ENCODE measurements at regions not wholly inside any gene's neighbourhood (a gene's known extent, or its start where the extent isn't known, plus 50 kb on each side); places are given as distances from the start of the nearest gene placed in this dataset.
A peak's percentile ranks its signal among the peaks of the same experiment; 100 is the strongest.
"Not testable (repeated sequence)": the region's sequence is repeated elsewhere in the genome, so short reads cannot be mapped to it uniquely, and the experiment has no call there.

- no peaks in the 10 kb centered on the region for H3K4me1 ChIP-seq (ENCODE audit: control insufficient read depth, insufficient read depth, low read length)
- DNase-seq (ENCODE audit: low read depth), result no peak
- no peaks in the 10 kb centered on the region for H3K9me3 ChIP-seq (ENCODE audit: control insufficient read depth, low read length)
- H3K4me3 ChIP-seq (ENCODE audit: low read length), result no peak overlapping the region
- peaks cover 90% of the 10 kb centered on the region for H3K36me3 ChIP-seq (ENCODE audit: control insufficient read depth, insufficient read depth, low read length, severe bottlenecking)
- no peaks in the 10 kb centered on the region for H3K27me3 ChIP-seq (replicated peaks; ENCODE audit: control insufficient read depth, insufficient read depth, low read length)
- no peak overlapping the region for H3K9ac ChIP-seq (ENCODE audit: low read length)
Observed at GRCh38 chr7:149616898-149617297, 119.3 kb upstream of the ZNF746 start.

- Histone ChIP-seq H3K36me3 (ENCODE audit: control insufficient read depth, insufficient read depth, low read length, severe bottlenecking) (peaks cover 99% of the 10 kb centered on the region), H3K9ac (ENCODE audit: low read length) (no peak overlapping the region), H3K27me3 (replicated peaks; ENCODE audit: control insufficient read depth, insufficient read depth, low read length) (no peaks in the 10 kb centered on the region), H3K9me3 (ENCODE audit: control insufficient read depth, low read length) (no peaks in the 10 kb centered on the region), H3K4me3 (ENCODE audit: low read length) (no peak overlapping the region), H3K4me1 (ENCODE audit: control insufficient read depth, insufficient read depth, low read length) (peaks cover 3% of the 10 kb centered on the region)
- no peak for DNase-seq (ENCODE audit: low read depth)
Observed at GRCh38 chr7:149615690-149616270, 118.2 kb upstream of the ZNF746 start.

DNA sequence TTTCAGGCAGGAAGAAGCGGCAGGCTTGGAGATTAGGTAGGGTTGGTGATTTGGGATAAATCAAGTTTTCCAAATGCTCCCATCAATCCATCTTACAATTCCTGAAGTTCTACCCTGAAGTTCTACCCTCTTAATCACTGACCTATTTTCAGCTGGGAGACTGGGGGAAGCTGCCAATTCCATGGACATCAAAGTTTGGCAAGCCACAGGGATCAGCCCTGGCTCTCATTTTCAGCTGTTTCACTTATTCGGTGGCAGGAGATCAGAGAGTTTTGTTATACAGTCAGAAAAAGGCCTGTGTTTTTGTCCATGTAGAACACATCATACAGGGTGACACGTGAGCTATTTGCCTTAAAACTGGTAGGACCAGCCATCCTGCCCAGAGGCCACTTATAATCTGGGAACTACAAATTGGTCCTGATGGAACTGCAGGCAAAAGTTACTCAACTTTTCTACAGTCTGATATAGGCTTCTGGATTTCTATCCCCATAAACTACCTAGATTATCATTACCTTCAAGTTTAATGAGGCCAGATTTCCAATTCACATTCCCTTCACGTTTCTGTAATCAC lies 112.9 kb upstream of the ZNF746 start:
- H3K9me3 ChIP-seq (ENCODE audit: control insufficient read depth, low read length), result no peaks in the 10 kb centered on the region
- H3K4me1 ChIP-seq (ENCODE audit: control insufficient read depth, insufficient read depth, low read length), result peaks cover 7% of the 10 kb centered on the region
- peaks cover 87% of the 10 kb centered on the region for H3K36me3 ChIP-seq (ENCODE audit: control insufficient read depth, insufficient read depth, low read length, severe bottlenecking)
- DNase-seq (ENCODE audit: low read depth), result no peak
- H3K9ac ChIP-seq (ENCODE audit: low read length), result no peak overlapping the region
- no peaks in the 10 kb centered on the region for H3K27me3 ChIP-seq (replicated peaks; ENCODE audit: control insufficient read depth, insufficient read depth, low read length)
- no peak overlapping the region for H3K4me3 ChIP-seq (ENCODE audit: low read length)

DNA sequence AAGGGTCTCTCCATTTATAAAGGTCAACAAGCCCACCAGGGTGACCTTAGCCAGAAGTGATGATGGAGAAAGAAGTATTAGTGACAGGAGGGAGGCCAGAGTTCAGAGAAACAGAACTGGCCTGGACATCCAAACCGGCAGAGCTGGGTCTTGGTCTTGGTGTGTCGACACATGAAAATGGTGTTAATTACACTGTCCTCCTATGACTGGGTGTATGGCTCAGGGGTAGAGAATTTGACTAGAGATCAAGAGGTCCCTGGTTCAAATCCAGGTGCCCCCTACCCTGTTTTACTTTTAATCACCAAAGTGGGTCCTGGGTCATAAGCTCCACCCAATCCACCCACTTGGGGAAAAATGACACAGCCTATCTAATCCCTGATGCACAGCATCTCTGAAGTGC lies 110.6 kb upstream of the ZNF746 start:
- Histone ChIP-seq H3K36me3 (ENCODE audit: control insufficient read depth, insufficient read depth, low read length, severe bottlenecking) (peaks cover 64% of the 10 kb centered on the region), H3K27me3 (replicated peaks; ENCODE audit: control insufficient read depth, insufficient read depth, low read length) (no peaks in the 10 kb centered on the region), H3K9ac (ENCODE audit: low read length) (no peak overlapping the region), H3K9me3 (ENCODE audit: control insufficient read depth, low read length) (no peaks in the 10 kb centered on the region), H3K4me1 (ENCODE audit: control insufficient read depth, insufficient read depth, low read length) (peaks cover 7% of the 10 kb centered on the region), H3K4me3 (ENCODE audit: low read length) (no peak overlapping the region)
- DNase-seq (ENCODE audit: low read depth), result no peak

- no peak overlapping the region for H3K4me3 ChIP-seq (ENCODE audit: low read length)
- DNase-seq (ENCODE audit: low read depth), result no peak
- no peaks in the 10 kb centered on the region for H3K9me3 ChIP-seq (ENCODE audit: control insufficient read depth, low read length)
- H3K9ac ChIP-seq (ENCODE audit: low read length), result no peak overlapping the region
- H3K4me1 ChIP-seq (ENCODE audit: control insufficient read depth, insufficient read depth, low read length), result peaks cover 7% of the 10 kb centered on the region
- peaks cover 62% of the 10 kb centered on the region for H3K36me3 ChIP-seq (ENCODE audit: control insufficient read depth, insufficient read depth, low read length, severe bottlenecking)
- H3K27me3 ChIP-seq (replicated peaks; ENCODE audit: control insufficient read depth, insufficient read depth, low read length), result no peaks in the 10 kb centered on the region
Observed at GRCh38 chr7:149607683-149608082, 110.1 kb upstream of the ZNF746 start.

GRCh38 chr7:149606826-149607225 lies 109.2 kb upstream of the ZNF746 start:
- H3K4me3 ChIP-seq (ENCODE audit: low read length), result no peak overlapping the region
- no peak for DNase-seq (ENCODE audit: low read depth)
- no peaks in the 10 kb centered on the region for H3K9me3 ChIP-seq (ENCODE audit: control insufficient read depth, low read length)
- no peaks in the 10 kb centered on the region for H3K27me3 ChIP-seq (replicated peaks; ENCODE audit: control insufficient read depth, insufficient read depth, low read length)
- peaks cover 61% of the 10 kb centered on the region for H3K36me3 ChIP-seq (ENCODE audit: control insufficient read depth, insufficient read depth, low read length, severe bottlenecking)
- no peak overlapping the region for H3K9ac ChIP-seq (ENCODE audit: low read length)
- peaks cover 7% of the 10 kb centered on the region for H3K4me1 ChIP-seq (ENCODE audit: control insufficient read depth, insufficient read depth, low read length)

- H3K4me1 ChIP-seq (ENCODE audit: control insufficient read depth, insufficient read depth, low read length), result peaks cover 3% of the 10 kb centered on the region
- H3K27me3 ChIP-seq (replicated peaks; ENCODE audit: control insufficient read depth, insufficient read depth, low read length), result no peaks in the 10 kb centered on the region
- no peak overlapping the region for H3K4me3 ChIP-seq (ENCODE audit: low read length)
- H3K9me3 ChIP-seq (ENCODE audit: control insufficient read depth, low read length), result no peaks in the 10 kb centered on the region
- no peak overlapping the region for H3K9ac ChIP-seq (ENCODE audit: low read length)
- peaks cover 56% of the 10 kb centered on the region for H3K36me3 ChIP-seq (ENCODE audit: control insufficient read depth, insufficient read depth, low read length, severe bottlenecking)
- no peak for DNase-seq (ENCODE audit: low read depth)
Observed at GRCh38 chr7:149605696-149606095, 108.1 kb upstream of the ZNF746 start.

DNA sequence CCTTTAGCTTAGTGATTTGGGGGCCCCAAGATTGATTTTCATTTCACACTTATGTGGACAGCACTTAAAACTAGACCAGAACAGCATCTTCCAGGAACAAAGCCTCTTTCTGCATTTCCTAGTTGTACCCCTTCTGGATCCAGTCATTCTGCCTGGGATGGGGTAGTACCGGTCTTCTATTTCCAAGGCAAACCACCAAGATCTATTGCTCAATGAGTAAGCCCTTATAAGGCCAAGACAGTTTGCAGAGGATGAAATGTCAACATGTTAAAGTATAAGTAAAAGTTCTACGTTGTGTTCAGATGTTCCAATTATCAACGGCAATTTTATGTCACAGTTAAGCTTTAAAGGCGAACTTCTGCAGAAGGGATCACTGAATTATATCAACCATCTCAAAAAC lies 106.9 kb upstream of the ZNF746 start:
- H3K36me3 ChIP-seq (ENCODE audit: control insufficient read depth, insufficient read depth, low read length, severe bottlenecking), result peaks cover 53% of the 10 kb centered on the region
- H3K27me3 ChIP-seq (replicated peaks; ENCODE audit: control insufficient read depth, insufficient read depth, low read length), result no peaks in the 10 kb centered on the region
- DNase-seq (ENCODE audit: low read depth), result peak; percentile 4

GRCh38 chr7:149600669-149601330 lies 103.2 kb upstream of the ZNF746 start:
- not testable (repeated sequence) for H3K27me3 ChIP-seq (replicated peaks; ENCODE audit: control insufficient read depth, insufficient read depth, low read length); H3K4me3 ChIP-seq (ENCODE audit: low read length); DNase-seq (ENCODE audit: low read depth); H3K9ac ChIP-seq (ENCODE audit: low read length); H3K4me1 ChIP-seq (ENCODE audit: control insufficient read depth, insufficient read depth, low read length); H3K9me3 ChIP-seq (ENCODE audit: control insufficient read depth, low read length)
- peaks cover 49% of the 10 kb centered on the region for H3K36me3 ChIP-seq (ENCODE audit: control insufficient read depth, insufficient read depth, low read length, severe bottlenecking)

More for the DNA sequence above, 106.9 kb upstream of the ZNF746 start:
- Histone ChIP-seq H3K9me3 (ENCODE audit: control insufficient read depth, low read length) (no peaks in the 10 kb centered on the region), H3K9ac (ENCODE audit: low read length) (no peak overlapping the region), H3K4me1 (ENCODE audit: control insufficient read depth, insufficient read depth, low read length) (no peaks in the 10 kb centered on the region), H3K4me3 (ENCODE audit: low read length) (no peak overlapping the region)

DNA sequence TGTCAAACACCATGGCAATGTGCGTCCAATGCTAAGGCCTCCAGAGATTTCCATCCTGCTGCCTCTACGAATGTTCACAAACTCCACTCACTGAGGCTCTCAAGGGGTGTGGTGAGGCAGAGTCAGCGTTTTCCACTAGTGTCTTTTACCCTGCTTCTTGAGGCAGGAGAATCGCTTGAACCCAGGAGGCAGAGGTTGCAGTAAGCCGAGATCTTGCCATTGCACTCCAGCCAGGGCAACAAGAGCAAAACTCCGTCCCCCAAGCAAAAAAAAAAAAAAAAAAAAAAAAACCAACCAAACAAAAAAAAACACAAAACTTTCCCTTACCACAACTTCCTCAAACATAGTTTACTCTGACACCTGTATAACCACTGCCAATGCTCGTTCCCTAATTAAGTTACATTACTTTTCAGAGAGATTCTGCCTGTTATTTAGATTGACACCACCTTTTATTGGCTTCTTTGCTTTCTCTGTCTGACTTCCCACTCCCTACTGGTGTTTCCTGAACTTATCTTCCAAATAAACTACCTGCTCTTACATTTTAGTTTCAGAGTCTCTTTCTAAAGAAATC lies 102.1 kb upstream of the ZNF746 start:
- H3K9me3 ChIP-seq (ENCODE audit: control insufficient read depth, low read length), result no peaks in the 10 kb centered on the region
- DNase-seq (ENCODE audit: low read depth), result no peak
- H3K36me3 ChIP-seq (ENCODE audit: control insufficient read depth, insufficient read depth, low read length, severe bottlenecking), result peaks cover 55% of the 10 kb centered on the region
- H3K4me1 ChIP-seq (ENCODE audit: control insufficient read depth, insufficient read depth, low read length), result no peaks in the 10 kb centered on the region
- no peak overlapping the region for H3K9ac ChIP-seq (ENCODE audit: low read length)
- H3K27me3 ChIP-seq (replicated peaks; ENCODE audit: control insufficient read depth, insufficient read depth, low read length), result no peaks in the 10 kb centered on the region
- no peak overlapping the region for H3K4me3 ChIP-seq (ENCODE audit: low read length)

DNA sequence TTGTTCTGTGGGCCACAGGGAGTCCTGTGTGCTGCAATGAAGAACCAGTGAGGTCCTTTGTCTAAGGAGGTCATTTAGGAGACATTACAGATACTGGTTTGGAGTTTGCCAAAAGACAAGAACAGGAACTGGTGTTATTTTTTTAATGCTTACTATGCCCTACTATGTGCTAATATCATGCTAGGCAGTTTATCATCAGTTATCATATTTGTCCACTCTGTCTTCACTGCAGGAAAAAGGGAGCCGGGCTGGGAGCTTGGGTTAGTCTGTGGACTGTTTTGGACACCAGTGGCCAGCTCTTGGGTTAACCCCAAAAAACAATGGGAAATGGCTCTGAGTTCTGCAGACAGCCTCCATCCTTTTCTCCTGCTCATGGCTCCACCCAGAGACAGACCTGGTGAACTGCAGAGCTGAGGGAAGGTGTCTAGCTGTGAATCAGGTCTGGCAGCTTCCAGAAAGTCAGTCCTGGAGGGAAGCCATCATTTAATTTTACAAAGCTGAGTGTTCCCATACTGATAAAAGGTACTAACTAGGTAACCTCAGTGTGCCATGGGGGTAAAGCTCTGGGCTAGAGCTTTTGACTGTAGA lies 101.2 kb upstream of the ZNF746 start:
- DNase-seq (ENCODE audit: low read depth), result peak; percentile 38
- H3K27me3 ChIP-seq (replicated peaks; ENCODE audit: control insufficient read depth, insufficient read depth, low read length), result no peaks in the 10 kb centered on the region
- no peak overlapping the region for H3K4me3 ChIP-seq (ENCODE audit: low read length)
- H3K4me1 ChIP-seq (ENCODE audit: control insufficient read depth, insufficient read depth, low read length), result no peaks in the 10 kb centered on the region
- H3K9me3 ChIP-seq (ENCODE audit: control insufficient read depth, low read length), result no peaks in the 10 kb centered on the region
- peaks cover 58% of the 10 kb centered on the region for H3K36me3 ChIP-seq (ENCODE audit: control insufficient read depth, insufficient read depth, low read length, severe bottlenecking)
- H3K9ac ChIP-seq (ENCODE audit: low read length), result no peak overlapping the region
